ENCODE measurements at regions not wholly inside any gene's neighbourhood (a gene's known extent, or its start where the extent isn't known, plus 50 kb on each side); places are given as distances from the start of the nearest gene placed in this dataset.

GRCh38 chr1:191674626-191675179 is 483.6 kb upstream of the RGS18 start:
- no peak overlapping the region for H3K27ac Mint-ChIP-seq
- DNase-seq = no peak
- TF ChIP-seq, protein P1, sequence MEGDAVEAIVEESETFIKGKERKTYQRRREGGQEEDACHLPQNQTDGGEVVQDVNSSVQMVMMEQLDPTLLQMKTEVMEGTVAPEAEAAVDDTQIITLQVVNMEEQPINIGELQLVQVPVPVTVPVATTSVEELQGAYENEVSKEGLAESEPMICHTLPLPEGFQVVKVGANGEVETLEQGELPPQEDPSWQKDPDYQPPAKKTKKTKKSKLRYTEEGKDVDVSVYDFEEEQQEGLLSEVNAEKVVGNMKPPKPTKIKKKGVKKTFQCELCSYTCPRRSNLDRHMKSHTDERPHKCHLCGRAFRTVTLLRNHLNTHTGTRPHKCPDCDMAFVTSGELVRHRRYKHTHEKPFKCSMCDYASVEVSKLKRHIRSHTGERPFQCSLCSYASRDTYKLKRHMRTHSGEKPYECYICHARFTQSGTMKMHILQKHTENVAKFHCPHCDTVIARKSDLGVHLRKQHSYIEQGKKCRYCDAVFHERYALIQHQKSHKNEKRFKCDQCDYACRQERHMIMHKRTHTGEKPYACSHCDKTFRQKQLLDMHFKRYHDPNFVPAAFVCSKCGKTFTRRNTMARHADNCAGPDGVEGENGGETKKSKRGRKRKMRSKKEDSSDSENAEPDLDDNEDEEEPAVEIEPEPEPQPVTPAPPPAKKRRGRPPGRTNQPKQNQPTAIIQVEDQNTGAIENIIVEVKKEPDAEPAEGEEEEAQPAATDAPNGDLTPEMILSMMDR (IDR thresholded peaks at IDR 0.05) = no peak
- H3K4me1 Mint-ChIP-seq (ENCODE audit: low read depth) = no peaks in the 10 kb centered on the region
- no peaks in the 10 kb centered on the region for H3K36me3 Mint-ChIP-seq (ENCODE audit: low read depth)
- H3K4me3 Mint-ChIP-seq = no peak overlapping the region
- peaks cover 29% of the 10 kb centered on the region for H3K9me3 Mint-ChIP-seq
- H3K27me3 Mint-ChIP-seq (ENCODE audit: insufficient read depth) = no peaks in the 10 kb centered on the region

DNA sequence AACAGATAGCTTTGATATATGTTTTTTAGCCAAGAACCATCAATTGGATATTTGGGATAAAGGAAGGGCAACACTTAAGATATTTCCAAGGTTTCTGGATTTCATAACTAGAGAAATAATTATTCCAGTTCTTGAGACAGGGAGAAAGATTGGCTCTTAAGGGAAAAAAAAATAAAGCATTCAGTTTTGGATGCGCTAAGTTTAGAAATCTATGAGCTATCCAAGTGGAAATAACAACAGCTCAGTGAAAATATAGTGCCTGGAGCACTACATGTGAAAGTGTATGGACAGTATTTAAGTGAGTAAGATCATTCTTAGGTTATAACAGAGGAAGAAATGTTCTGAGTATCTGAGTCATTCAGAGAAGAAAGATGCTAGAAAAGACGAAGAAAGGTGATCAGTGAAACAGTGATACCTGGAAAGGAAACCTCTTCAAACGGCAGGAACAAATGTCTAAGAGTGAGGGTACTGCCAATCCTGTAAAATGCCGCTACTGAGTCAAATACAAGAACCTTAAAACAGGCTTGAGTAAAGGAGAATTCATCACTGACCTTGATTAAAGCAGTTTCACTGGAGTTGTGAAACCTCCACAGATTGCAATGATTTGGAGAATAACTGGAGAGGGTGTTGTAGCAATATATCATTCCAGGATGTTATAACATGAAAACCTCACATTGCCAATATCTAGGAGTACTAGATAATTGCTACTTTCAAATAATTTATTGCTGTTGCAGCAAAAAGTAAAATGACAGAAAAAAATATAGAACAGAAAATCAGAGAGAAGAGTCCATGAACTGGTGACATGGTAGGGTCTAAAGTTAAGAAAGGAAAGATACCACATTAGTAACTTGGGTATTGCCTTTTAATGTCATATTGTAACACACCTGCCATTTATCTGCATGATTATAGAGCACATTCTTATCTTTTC is 482.1 kb upstream of the RGS18 start:
- TF ChIP-seq, protein P1 (IDR thresholded peaks at IDR 0.05) = no peak
- no peak overlapping the region for H3K4me3 Mint-ChIP-seq
- no peaks in the 10 kb centered on the region for H3K27me3 Mint-ChIP-seq (ENCODE audit: insufficient read depth)
- H3K27ac Mint-ChIP-seq = no peak overlapping the region
- DNase-seq = no peak
- peaks cover 39% of the 10 kb centered on the region for H3K9me3 Mint-ChIP-seq
- no peaks in the 10 kb centered on the region for H3K36me3 Mint-ChIP-seq (ENCODE audit: low read depth)
- no peaks in the 10 kb centered on the region for H3K4me1 Mint-ChIP-seq (ENCODE audit: low read depth)

DNA sequence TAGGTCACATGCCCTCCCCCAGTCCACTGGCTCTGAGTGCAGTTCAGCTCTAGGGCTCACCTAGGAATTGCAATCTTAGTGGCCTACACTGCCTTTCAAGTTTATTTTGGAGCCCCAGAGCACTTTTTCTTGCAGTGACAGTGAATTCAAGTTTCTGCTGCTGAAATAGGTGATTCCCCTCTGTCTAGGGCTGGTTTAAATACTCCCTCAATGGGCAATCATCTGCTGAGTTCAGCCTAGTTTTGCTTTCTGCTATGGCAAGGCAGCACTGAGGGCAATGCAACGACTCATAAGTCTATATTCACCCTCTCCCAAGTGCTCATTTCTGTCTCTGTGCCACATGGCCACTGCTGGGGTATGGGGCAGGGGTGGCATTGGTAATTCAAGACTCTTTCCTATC is 472.6 kb upstream of the RGS18 start:
- Mint-ChIP-seq H3K27ac (no peak overlapping the region), H3K4me1 (ENCODE audit: low read depth) (no peaks in the 10 kb centered on the region), H3K36me3 (ENCODE audit: low read depth) (no peaks in the 10 kb centered on the region), H3K4me3 (no peak overlapping the region), H3K27me3 (ENCODE audit: insufficient read depth) (no peaks in the 10 kb centered on the region), H3K9me3 (peaks cover 43% of the 10 kb centered on the region)
- DNase-seq = no peak
- TF ChIP-seq, protein P1 (IDR thresholded peaks at IDR 0.05) = no peak

- Mint-ChIP-seq H3K4me3 (no peak overlapping the region), H3K4me1 (ENCODE audit: low read depth) (no peaks in the 10 kb centered on the region), H3K36me3 (ENCODE audit: low read depth) (no peaks in the 10 kb centered on the region), H3K27me3 (ENCODE audit: insufficient read depth) (no peaks in the 10 kb centered on the region), H3K9me3 (peaks cover 39% of the 10 kb centered on the region), H3K27ac (no peak overlapping the region)
- TF ChIP-seq, protein P1 (IDR thresholded peaks at IDR 0.05) = no peak
- DNase-seq = no peak
Observed at GRCh38 chr1:191687721-191688120, 470.5 kb upstream of the RGS18 start.

- TF ChIP-seq, protein P1 (IDR thresholded peaks at IDR 0.05) = no peak
Observed at GRCh38 chr1:191690931-191691330, 467.3 kb upstream of the RGS18 start.

More at GRCh38 chr1:191690931-191691330, 467.3 kb upstream of the RGS18 start:
- H3K9me3 Mint-ChIP-seq = peaks cover 37% of the 10 kb centered on the region
- H3K4me3 Mint-ChIP-seq = no peak overlapping the region
- no peaks in the 10 kb centered on the region for H3K27me3 Mint-ChIP-seq (ENCODE audit: insufficient read depth)
- no peak for DNase-seq
- 0 out of 2 replicates have a peak, but pooled peaks cover 5% of the 10 kb centered on the region for H3K36me3 Mint-ChIP-seq (ENCODE audit: low read depth)
- no peaks in the 10 kb centered on the region for H3K4me1 Mint-ChIP-seq (ENCODE audit: low read depth)
- H3K27ac Mint-ChIP-seq = no peak overlapping the region
